C4-2B (cell line): ENCODE measurements at regions not wholly inside any gene's neighbourhood (a gene's known extent, or its start where the extent isn't known, plus 50 kb on each side); places are given as distances from the start of the nearest gene placed in this dataset.

Experiments
- ZFX ChIP-seq: fragments of 450-650 bp; IDR thresholded peaks from 2 replicates; pipeline ENCODE4 v1.6.1; 2017
- TF ChIP-seq, protein P1 (sequence below): fragments of 450-650 bp; conservative IDR thresholded peaks from 2 replicates; pipeline ENCODE4 v1.5.1; 2017; ENCODE audit warnings: mild to moderate bottlenecking

DNA sequence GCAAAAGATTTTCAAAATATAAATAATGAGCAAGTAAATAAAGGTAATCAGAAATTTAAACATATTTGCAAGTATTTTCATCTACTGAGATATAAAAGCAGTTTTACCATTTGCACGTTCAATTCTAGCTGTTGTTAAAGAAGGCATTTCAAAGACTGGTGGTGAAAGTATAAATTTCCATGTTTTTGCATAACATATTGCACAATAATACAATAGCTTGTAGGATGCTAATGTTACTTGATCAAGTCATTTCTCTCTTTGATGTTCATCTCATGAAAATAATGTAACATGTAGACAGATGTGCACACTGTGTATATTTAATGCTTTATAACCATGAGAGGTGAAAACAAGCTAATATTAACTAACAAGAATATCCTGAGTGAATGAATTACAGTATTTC lies 651.9 kb downstream of the CDH9 start:
- TF ChIP-seq, protein P1, sequence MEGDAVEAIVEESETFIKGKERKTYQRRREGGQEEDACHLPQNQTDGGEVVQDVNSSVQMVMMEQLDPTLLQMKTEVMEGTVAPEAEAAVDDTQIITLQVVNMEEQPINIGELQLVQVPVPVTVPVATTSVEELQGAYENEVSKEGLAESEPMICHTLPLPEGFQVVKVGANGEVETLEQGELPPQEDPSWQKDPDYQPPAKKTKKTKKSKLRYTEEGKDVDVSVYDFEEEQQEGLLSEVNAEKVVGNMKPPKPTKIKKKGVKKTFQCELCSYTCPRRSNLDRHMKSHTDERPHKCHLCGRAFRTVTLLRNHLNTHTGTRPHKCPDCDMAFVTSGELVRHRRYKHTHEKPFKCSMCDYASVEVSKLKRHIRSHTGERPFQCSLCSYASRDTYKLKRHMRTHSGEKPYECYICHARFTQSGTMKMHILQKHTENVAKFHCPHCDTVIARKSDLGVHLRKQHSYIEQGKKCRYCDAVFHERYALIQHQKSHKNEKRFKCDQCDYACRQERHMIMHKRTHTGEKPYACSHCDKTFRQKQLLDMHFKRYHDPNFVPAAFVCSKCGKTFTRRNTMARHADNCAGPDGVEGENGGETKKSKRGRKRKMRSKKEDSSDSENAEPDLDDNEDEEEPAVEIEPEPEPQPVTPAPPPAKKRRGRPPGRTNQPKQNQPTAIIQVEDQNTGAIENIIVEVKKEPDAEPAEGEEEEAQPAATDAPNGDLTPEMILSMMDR, result no peak
- TF ChIP-seq ZFX, result no peak
